CD14-positive monocyte (primary cell): ENCODE measurements at regions not wholly inside any gene's neighbourhood (a gene's known extent, or its start where the extent isn't known, plus 50 kb on each side); places are given as distances from the start of the nearest gene placed in this dataset.

Experiments
- DNase-seq, 3 donors: peaks; one replicate each; pipeline ENCODE4 v3.0.0-alpha.2; 2011 to 2022
- H2AFZ ChIP-seq: 2 replicates; pipeline ENCODE4 v1.6.0; 2012; ENCODE audit warnings: mild to moderate bottlenecking, low read depth, low read length, inconsistent platforms; ENCODE audit not compliant: insufficient read depth, poor library complexity, severe bottlenecking
- H3K27ac ChIP-seq, 2 donors: 1 replicate in 1 of 2; 2 replicates in 1 of 2; pipeline ENCODE4 v1.5.1; 2012 to 2013; ENCODE audit warnings: low read length in 2 of 2, control low read depth in 1 of 2, inconsistent platforms in 1 of 2, low read depth in 1 of 2, mild to moderate bottlenecking in 1 of 2
- H3K27me3 ChIP-seq, 2 donors: one replicate each; pipeline versions ENCODE4 v1.6.0 to v1.6.1; 2011 to 2013; ENCODE audit warnings: low read length in 2 of 2; ENCODE audit not compliant: control insufficient read depth in 2 of 2, insufficient read depth in 2 of 2
- H3K36me3 ChIP-seq, 2 donors: replicated peaks in 1 of 2; 1 replicate in 1 of 2; 2 replicates in 1 of 2; pipeline versions ENCODE4 v1.5.1 to v1.6.1; 2012 to 2013; ENCODE audit warnings: low read length in 2 of 2, control low read depth in 1 of 2, inconsistent platforms in 1 of 2, mild to moderate bottlenecking in 1 of 2; ENCODE audit not compliant: insufficient read depth in 2 of 2, control insufficient read depth in 1 of 2
- H3K4me1 ChIP-seq, 2 donors: 1 replicate in 1 of 2; 2 replicates in 1 of 2; pipeline versions ENCODE4 v1.5.1 to v1.6.1; 2012 to 2013; ENCODE audit warnings: low read length in 2 of 2, control low read depth in 1 of 2, inconsistent platforms in 1 of 2, mild to moderate bottlenecking in 1 of 2, moderate library complexity in 1 of 2; ENCODE audit not compliant: insufficient read depth in 2 of 2, control insufficient read depth in 1 of 2
- H3K4me2 ChIP-seq: replicated peaks from 2 replicates; pipeline ENCODE3; 2012; ENCODE audit warnings: low read length, moderate library complexity, mild to moderate bottlenecking; ENCODE audit not compliant: poor library complexity, severe bottlenecking; ENCODE audit errors: extremely low read depth
- H3K4me3 ChIP-seq, 3 experiments: fragments of 200-600 bp in 1 of 3; sonication (generic) in 1 of 3; replicated peaks in 1 of 3; 1 replicate in 2 of 3; 2 replicates in 1 of 3; pipeline ENCODE4 v1.5.1; 2011 to 2013; ENCODE audit warnings: low read length in 3 of 3, mild to moderate bottlenecking in 3 of 3, control low read depth in 2 of 3, low read depth in 2 of 3, inconsistent platforms in 1 of 3, moderate library complexity in 1 of 3
- H3K79me2 ChIP-seq: 2 replicates; pipeline ENCODE4 v1.6.0; 2012; ENCODE audit warnings: mild to moderate bottlenecking, control low read depth, inconsistent platforms, low read length, moderate library complexity; ENCODE audit not compliant: insufficient read depth
- H3K9ac ChIP-seq: 2 replicates; pipeline ENCODE4 v1.6.0; 2017; ENCODE audit warnings: low read length, mild to moderate bottlenecking; ENCODE audit not compliant: insufficient read depth, poor library complexity, severe bottlenecking
- H3K9me3 ChIP-seq, 2 donors: replicated peaks in 1 of 2; 1 replicate in 1 of 2; 2 replicates in 1 of 2; pipeline versions ENCODE4 v1.5.1 to v1.6.1; 2012 to 2013; ENCODE audit warnings: low read length in 2 of 2, control low read depth in 1 of 2; ENCODE audit not compliant: control insufficient read depth in 1 of 2, insufficient read depth in 1 of 2
- H4K20me1 ChIP-seq: 2 replicates; pipeline ENCODE4 v1.6.0; 2012; ENCODE audit warnings: mild to moderate bottlenecking, low read length, control low read depth, moderate library complexity; ENCODE audit not compliant: insufficient read depth
- H3K27ac Mint-ChIP-seq, 7 donors: one replicate each; pipeline ENCODE4 v1.8.0; 2020; ENCODE audit warnings: mild to moderate bottlenecking in 7 of 7, mixed read lengths in 7 of 7, moderate library complexity in 6 of 7, inconsistent platforms in 2 of 7
- H3K27me3 Mint-ChIP-seq, 3 donors: one replicate each; pipeline ENCODE4 v1.8.0; 2021 to 2022; ENCODE audit warnings: low read depth in 3 of 3, mild to moderate bottlenecking in 3 of 3, mixed read lengths in 3 of 3, moderate library complexity in 3 of 3, inconsistent platforms in 1 of 3
- H3K36me3 Mint-ChIP-seq, 2 donors: one replicate each; pipeline ENCODE4 v1.8.0; 2020; ENCODE audit warnings: mixed read lengths in 2 of 2, inconsistent platforms in 1 of 2, mild to moderate bottlenecking in 1 of 2
- H3K4me1 Mint-ChIP-seq: one replicate; pipeline ENCODE4 v1.8.0; 2020; ENCODE audit warnings: mild to moderate bottlenecking, mixed read lengths
- H3K4me3 Mint-ChIP-seq, 2 donors: one replicate each; pipeline ENCODE4 v1.8.0; 2020; ENCODE audit warnings: mild to moderate bottlenecking in 2 of 2, mixed read lengths in 2 of 2, moderate library complexity in 1 of 2
- H3K9me3 Mint-ChIP-seq, 7 donors: one replicate each; pipeline ENCODE4 v1.8.0; 2020 to 2022; ENCODE audit warnings: mixed read lengths in 7 of 7, mild to moderate bottlenecking in 6 of 7, moderate library complexity in 6 of 7, inconsistent platforms in 2 of 7
- CTCF ChIP-seq: fragments of 200-600 bp; IDR thresholded peaks from one replicate; pipeline ENCODE4 v1.8.0; 2022; ENCODE audit warnings: antibody characterized with exemption, mild to moderate bottlenecking
- WGBS: methylation state at CpG from one replicate; pipeline ENCODE4 v1.1.5; 2013; ENCODE audit warnings: missing lambda C conversion rate; ENCODE audit not compliant: insufficient coverage; 5-methylcytosine and 5-hydroxymethylcytosine counted together
- intact Hi-C, 2 donors: fragments of 100-400 bp; cut with micrococcal nuclease; formaldehyde crosslinking; loops; one replicate each; pipeline versions ENCODE4 v1.15.0 to v1.15.1; 2023

DNA sequence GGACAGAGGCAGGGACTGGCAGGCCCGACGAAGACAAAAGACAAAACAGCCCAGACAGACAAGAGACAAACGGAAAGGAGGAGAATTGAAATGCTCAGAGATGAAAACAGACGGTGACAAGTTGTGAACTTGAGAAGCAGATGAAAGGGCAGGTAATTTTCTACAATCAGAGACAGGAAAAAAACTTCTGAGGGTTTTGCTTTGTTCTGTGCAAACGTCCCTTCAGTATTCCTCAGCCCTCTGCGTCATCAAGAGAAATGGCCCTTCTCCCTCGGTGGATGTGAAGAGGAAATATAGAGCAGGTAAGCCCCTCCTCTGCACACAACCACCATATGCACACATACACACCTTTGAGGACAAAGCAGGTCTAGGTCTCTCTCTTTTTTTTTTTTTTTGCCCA is 206.6 kb downstream of the UACA start:
- peaks cover 13 to 17% of the 10 kb centered on the region in 2 donors for H3K4me1 ChIP-seq
- no peaks in the 10 kb centered on the region for H3K27me3 ChIP-seq
- H3K9me3 Mint-ChIP-seq, result peaks cover 0 to 4% (median under 1%) of the 10 kb centered on the region in 7 donors
- no peak for TF ChIP-seq CTCF
- no peak overlapping the region for H2AFZ ChIP-seq
- H3K9ac ChIP-seq, result no peak overlapping the region
- H3K36me3 ChIP-seq, result no peaks in the 10 kb centered on the region
- no peaks in the 10 kb centered on the region for H3K9me3 ChIP-seq
- intact Hi-C loops, result no loop called here
- peaks cover 0 to 15% (median 3%) of the 10 kb centered on the region in 3 donors for H3K27me3 Mint-ChIP-seq
- no peak overlapping the region for H3K4me3 Mint-ChIP-seq
- no peak overlapping the region for H3K27ac ChIP-seq
- WGBS, result 80% methylated on average over 4 of the region's 7 CpGs
- H3K79me2 ChIP-seq, result no peaks in the 10 kb centered on the region
- no peaks in the 10 kb centered on the region for H4K20me1 ChIP-seq
- no peak for DNase-seq
- peaks cover 2% of the 10 kb centered on the region for H3K4me1 Mint-ChIP-seq
- H3K4me3 ChIP-seq, result no peak overlapping the region
- H3K36me3 Mint-ChIP-seq, result no peaks in the 10 kb centered on the region
- no peak overlapping the region for H3K4me2 ChIP-seq
- H3K27ac Mint-ChIP-seq, result no peak overlapping the region

DNA sequence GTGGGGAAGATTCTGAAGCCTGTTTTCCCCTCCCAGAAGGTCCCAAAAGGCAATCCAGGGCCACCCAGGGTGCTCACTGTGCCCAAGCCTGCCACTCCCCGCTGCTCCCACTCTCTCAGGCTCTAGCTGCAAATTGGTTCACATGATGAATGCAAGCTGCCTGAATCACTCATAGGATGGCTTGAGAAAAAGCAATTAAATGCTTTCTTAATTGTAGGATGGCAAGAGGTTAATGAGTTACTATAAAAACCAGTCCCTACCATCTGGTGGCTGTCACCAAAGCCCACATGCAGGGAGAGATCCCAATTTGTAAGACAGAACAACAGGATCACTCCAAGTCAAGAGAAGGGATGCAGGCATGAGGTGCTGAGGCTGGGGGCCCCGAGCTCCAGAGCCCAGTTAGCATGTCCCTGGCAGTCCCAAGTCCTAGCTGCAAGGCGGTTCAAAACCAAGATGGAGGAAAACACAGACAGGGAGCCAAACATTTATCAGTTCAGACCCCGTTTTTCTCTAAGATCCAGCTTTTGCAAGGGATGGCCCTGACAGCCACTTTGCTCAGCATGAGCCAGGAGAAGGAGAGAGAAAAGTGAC is 207.1 kb downstream of the UACA start:
- Histone ChIP-seq H3K9ac (no peak overlapping the region), H3K4me1 (peaks cover 13 to 17% of the 10 kb centered on the region in 2 donors), H3K4me3 (no peak overlapping the region), H3K4me2 (no peak overlapping the region), H3K27me3 (no peaks in the 10 kb centered on the region), H3K36me3 (no peaks in the 10 kb centered on the region), H3K79me2 (no peaks in the 10 kb centered on the region), H2AFZ (no peak overlapping the region), H4K20me1 (no peaks in the 10 kb centered on the region), H3K9me3 (no peaks in the 10 kb centered on the region), H3K27ac (no peak overlapping the region)
- Mint-ChIP-seq H3K27me3 (peaks cover 0 to 11% (median 0%) of the 10 kb centered on the region in 3 donors), H3K27ac (no peak overlapping the region), H3K4me1 (peaks cover 2% of the 10 kb centered on the region), H3K4me3 (no peak overlapping the region), H3K36me3 (no peaks in the 10 kb centered on the region), H3K9me3 (peaks cover 0 to 4% (median 2%) of the 10 kb centered on the region in 7 donors)
- TF ChIP-seq CTCF, result no peak
- intact Hi-C loops, result no loop called here
- WGBS, result 97% methylated on average over 4 of the region's 4 CpGs
- no peak for DNase-seq
